Peyer's patch (tissue), 4 donors: ENCODE measurements at regions not wholly inside any gene's neighbourhood (a gene's known extent, or its start where the extent isn't known, plus 50 kb on each side); places are given as distances from the start of the nearest gene placed in this dataset.

Experiments used
- POLR2A ChIP-seq, 2 donors: fragments of 450-650 bp; IDR thresholded peaks; one replicate each; pipeline ENCODE4 v1.5.1; 2017; ENCODE audit warnings: antibody characterized with exemption in 2 of 2, mild to moderate bottlenecking in 2 of 2, moderate library complexity in 2 of 2
- TF ChIP-seq, protein P1 (sequence below), 6 experiments: fragments of 450-650 bp in 4 of 6; fragments of 200-600 bp in 2 of 6; sonication (generic) in 1 of 6; IDR thresholded peaks; one replicate each; pipeline ENCODE4 v1.5.1; 2017 to 2019; ENCODE audit warnings: antibody characterized with exemption in 6 of 6, mild to moderate bottlenecking in 3 of 6, moderate library complexity in 1 of 6

DNA sequence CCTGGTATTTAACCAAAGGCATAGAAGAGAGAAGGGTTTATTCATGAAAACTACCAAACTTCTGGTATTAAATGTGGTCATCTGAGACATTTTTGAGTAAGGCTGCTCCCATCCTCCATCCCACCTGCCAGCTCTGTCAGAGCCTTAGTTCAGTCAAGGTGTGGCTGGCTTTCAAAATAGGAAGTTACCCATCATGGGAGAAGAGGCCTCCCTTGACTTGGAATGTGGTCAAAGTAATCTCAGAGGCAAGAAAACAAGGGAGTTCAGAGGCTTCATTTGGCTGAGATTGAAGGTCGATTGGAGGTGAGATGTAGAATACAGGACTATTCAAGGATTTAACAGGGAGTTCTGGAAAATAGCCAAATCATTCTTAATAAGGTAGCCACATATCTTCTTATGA is 540.4 kb upstream of the ARRDC4 start:
- TF ChIP-seq, protein P1, sequence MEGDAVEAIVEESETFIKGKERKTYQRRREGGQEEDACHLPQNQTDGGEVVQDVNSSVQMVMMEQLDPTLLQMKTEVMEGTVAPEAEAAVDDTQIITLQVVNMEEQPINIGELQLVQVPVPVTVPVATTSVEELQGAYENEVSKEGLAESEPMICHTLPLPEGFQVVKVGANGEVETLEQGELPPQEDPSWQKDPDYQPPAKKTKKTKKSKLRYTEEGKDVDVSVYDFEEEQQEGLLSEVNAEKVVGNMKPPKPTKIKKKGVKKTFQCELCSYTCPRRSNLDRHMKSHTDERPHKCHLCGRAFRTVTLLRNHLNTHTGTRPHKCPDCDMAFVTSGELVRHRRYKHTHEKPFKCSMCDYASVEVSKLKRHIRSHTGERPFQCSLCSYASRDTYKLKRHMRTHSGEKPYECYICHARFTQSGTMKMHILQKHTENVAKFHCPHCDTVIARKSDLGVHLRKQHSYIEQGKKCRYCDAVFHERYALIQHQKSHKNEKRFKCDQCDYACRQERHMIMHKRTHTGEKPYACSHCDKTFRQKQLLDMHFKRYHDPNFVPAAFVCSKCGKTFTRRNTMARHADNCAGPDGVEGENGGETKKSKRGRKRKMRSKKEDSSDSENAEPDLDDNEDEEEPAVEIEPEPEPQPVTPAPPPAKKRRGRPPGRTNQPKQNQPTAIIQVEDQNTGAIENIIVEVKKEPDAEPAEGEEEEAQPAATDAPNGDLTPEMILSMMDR (IDR thresholded peaks at IDR 0.05), result no peak
- no peak for TF ChIP-seq POLR2A (IDR thresholded peaks at IDR 0.05)
